ENCODE measurements at regions not wholly inside any gene's neighbourhood (a gene's known extent, or its start where the extent isn't known, plus 50 kb on each side); places are given as distances from the start of the nearest gene placed in this dataset.

GRCh38 chr2:126795656-126796055 is 103.0 kb upstream of the TEX51 start:
- H3K27me3 Mint-ChIP-seq: peaks cover 4 to 34% (median 25%) of the 10 kb centered on the region in 5 donors
- Histone ChIP-seq H3K27ac (ENCODE audit: low read depth, low read length) (no peak overlapping the region), H3K36me3 (ENCODE audit: control insufficient read depth in 2 of 3, insufficient read depth in 3 of 3, low read length in 3 of 3) (no peaks in the 10 kb centered on the region), H3K4me1 (ENCODE audit: control insufficient read depth in 2 of 2, insufficient read depth in 2 of 2, low read length in 2 of 2) (no peaks in the 10 kb centered on the region), H3K4me3 (ENCODE audit: low read length) (no peak overlapping the region), H3K9me3 (ENCODE audit: control insufficient read depth in 2 of 3, low read length in 3 of 3) (no peaks in the 10 kb centered on the region), H3K27me3 (ENCODE audit: control insufficient read depth in 2 of 2, insufficient read depth in 2 of 2, low read length in 2 of 2) (no peaks in the 10 kb centered on the region)
- H3K36me3 Mint-ChIP-seq: no peaks in the 10 kb centered on the region
- peaks cover 0 to 8% (median 0%) of the 10 kb centered on the region in 7 donors for H3K4me1 Mint-ChIP-seq
- no peak overlapping the region for H3K27ac Mint-ChIP-seq
- intact Hi-C loops (cut with micrococcal nuclease): no loop called here
- CTCF ChIA-PET: interaction anchor here (0.6 kb wide), 1 partner anchor 359 kb away, joined by 3 read pairs; no protein-coding TSS in a partner anchor
- DNase-seq (no peak), ATAC-seq (no peak)
- no peaks in the 10 kb centered on the region for H3K9me3 Mint-ChIP-seq
- POLR2A ChIA-PET: interaction anchor here (0.9 kb wide), 1 partner anchor 125 kb away, joined by 3 read pairs; no protein-coding TSS in a partner anchor
- H3K4me3 Mint-ChIP-seq: no peak overlapping the region

- H3K27me3 Mint-ChIP-seq: peaks cover 4 to 34% (median 25%) of the 10 kb centered on the region in 5 donors
- H3K27me3 ChIP-seq (ENCODE audit: control insufficient read depth in 2 of 2, insufficient read depth in 2 of 2, low read length in 2 of 2): no peaks in the 10 kb centered on the region
- H3K27ac ChIP-seq (ENCODE audit: low read depth, low read length): no peak overlapping the region
- H3K36me3 Mint-ChIP-seq: no peaks in the 10 kb centered on the region
- H3K9me3 Mint-ChIP-seq: no peaks in the 10 kb centered on the region
- ChIA-PET POLR2A (no interaction called here), CTCF (no interaction called here)
- H3K4me1 Mint-ChIP-seq: peaks cover 0 to 8% (median 0%) of the 10 kb centered on the region in 7 donors
- H3K4me3 ChIP-seq (ENCODE audit: low read length): no peak overlapping the region
- DNase-seq: no peak
- no peak overlapping the region for H3K27ac Mint-ChIP-seq
- no peak overlapping the region for H3K4me3 Mint-ChIP-seq
- intact Hi-C loops (cut with micrococcal nuclease): no loop called here
- H3K4me1 ChIP-seq (ENCODE audit: control insufficient read depth in 2 of 2, insufficient read depth in 2 of 2, low read length in 2 of 2): no peaks in the 10 kb centered on the region
- ATAC-seq: peak; percentile 40
- no peaks in the 10 kb centered on the region for H3K36me3 ChIP-seq (ENCODE audit: control insufficient read depth in 2 of 3, insufficient read depth in 3 of 3, low read length in 3 of 3)
- H3K9me3 ChIP-seq (ENCODE audit: control insufficient read depth in 2 of 3, low read length in 3 of 3): no peaks in the 10 kb centered on the region
Measured at GRCh38 chr2:126796931-126797621, 101.6 kb upstream of the TEX51 start.

- DNase-seq: no peak
- no peaks in the 10 kb centered on the region for H3K9me3 Mint-ChIP-seq
- ATAC-seq: no peak
- no peaks in the 10 kb centered on the region for H3K27me3 ChIP-seq (ENCODE audit: control insufficient read depth in 2 of 2, insufficient read depth in 2 of 2, low read length in 2 of 2)
- intact Hi-C loops (cut with micrococcal nuclease): no loop called here
- H3K4me1 ChIP-seq (ENCODE audit: control insufficient read depth in 2 of 2, insufficient read depth in 2 of 2, low read length in 2 of 2): no peaks in the 10 kb centered on the region
- H3K36me3 ChIP-seq (ENCODE audit: control insufficient read depth in 2 of 3, insufficient read depth in 3 of 3, low read length in 3 of 3): no peaks in the 10 kb centered on the region
- H3K36me3 Mint-ChIP-seq: no peaks in the 10 kb centered on the region
- H3K27ac ChIP-seq (ENCODE audit: low read depth, low read length): no peak overlapping the region
- no peak overlapping the region for H3K4me3 ChIP-seq (ENCODE audit: low read length)
- ChIA-PET POLR2A (no interaction called here), CTCF (no interaction called here)
- no peak overlapping the region for H3K4me3 Mint-ChIP-seq
- no peaks in the 10 kb centered on the region for H3K9me3 ChIP-seq (ENCODE audit: control insufficient read depth in 2 of 3, low read length in 3 of 3)
- H3K27ac Mint-ChIP-seq: no peak overlapping the region
- peaks cover 0 to 6% (median 0%) of the 10 kb centered on the region in 7 donors for H3K4me1 Mint-ChIP-seq
- peaks cover 4 to 33% (median 21%) of the 10 kb centered on the region in 5 donors for H3K27me3 Mint-ChIP-seq
Measured at GRCh38 chr2:126797622-126798275, 100.9 kb upstream of the TEX51 start.

DNA sequence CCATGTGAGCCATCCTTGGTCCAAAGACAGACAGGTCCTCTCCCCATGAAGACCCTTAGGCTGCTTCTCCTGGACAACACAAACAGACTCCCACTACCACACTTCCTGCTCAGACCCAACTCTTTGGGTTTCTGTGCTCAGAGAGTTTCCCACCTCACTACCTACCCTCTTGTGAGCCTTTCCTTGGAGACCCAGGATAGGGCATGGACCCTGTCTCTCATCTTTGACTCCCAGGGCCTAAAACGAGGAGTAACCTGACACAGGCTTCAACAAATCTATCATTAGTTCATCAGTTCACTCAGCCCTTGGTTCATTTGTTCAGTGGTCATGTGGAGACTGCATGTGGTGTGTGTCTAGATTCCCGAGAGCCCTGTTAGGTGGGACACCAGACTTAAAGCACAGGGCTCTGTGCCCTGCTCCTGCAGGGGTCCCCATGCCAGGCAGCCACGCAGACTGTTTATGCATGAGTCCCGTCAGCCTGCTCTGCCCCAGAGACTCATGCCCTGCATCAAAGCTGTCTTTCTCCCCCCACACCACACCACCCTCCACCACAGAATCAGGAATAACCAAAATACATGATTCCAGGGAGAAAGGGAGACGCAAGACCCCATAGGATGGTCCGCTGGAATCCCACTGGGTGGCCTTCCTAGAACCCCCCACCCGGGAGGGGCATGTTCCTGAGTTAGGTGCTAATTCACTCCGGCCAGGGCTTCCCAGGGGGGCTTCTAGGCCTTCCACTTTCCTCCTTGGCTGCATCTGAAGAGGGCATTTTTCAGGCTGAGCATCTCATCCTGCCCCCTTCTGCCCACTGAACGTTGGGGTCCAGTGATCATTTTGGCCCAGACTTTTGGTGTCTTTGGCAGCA is 100.2 kb upstream of the TEX51 start:
- ATAC-seq (no peak), DNase-seq (no peak)
- POLR2A ChIA-PET: no interaction called here
- Histone ChIP-seq H3K4me3 (ENCODE audit: low read length) (no peak overlapping the region), H3K36me3 (ENCODE audit: control insufficient read depth in 2 of 3, insufficient read depth in 3 of 3, low read length in 3 of 3) (no peaks in the 10 kb centered on the region), H3K27ac (ENCODE audit: low read depth, low read length) (no peak overlapping the region), H3K4me1 (ENCODE audit: control insufficient read depth in 2 of 2, insufficient read depth in 2 of 2, low read length in 2 of 2) (no peaks in the 10 kb centered on the region), H3K9me3 (ENCODE audit: control insufficient read depth in 2 of 3, low read length in 3 of 3) (no peaks in the 10 kb centered on the region), H3K27me3 (ENCODE audit: control insufficient read depth in 2 of 2, insufficient read depth in 2 of 2, low read length in 2 of 2) (no peaks in the 10 kb centered on the region)
- H3K4me3 Mint-ChIP-seq: no peak overlapping the region
- intact Hi-C loops (cut with micrococcal nuclease): no loop called here
- H3K27me3 Mint-ChIP-seq: peaks cover 2 to 25% (median 16%) of the 10 kb centered on the region in 5 donors
- H3K9me3 Mint-ChIP-seq: no peaks in the 10 kb centered on the region
- CTCF ChIA-PET: no interaction called here
- H3K27ac Mint-ChIP-seq: no peak overlapping the region
- H3K4me1 Mint-ChIP-seq: peaks cover 0 to 5% (median 0%) of the 10 kb centered on the region in 7 donors
- no peaks in the 10 kb centered on the region for H3K36me3 Mint-ChIP-seq

GRCh38 chr2:126799301-126799700 is 99.4 kb upstream of the TEX51 start:
- H3K9me3 ChIP-seq (ENCODE audit: control insufficient read depth in 2 of 3, low read length in 3 of 3): no peaks in the 10 kb centered on the region
- H3K4me3 ChIP-seq (ENCODE audit: low read length): no peak overlapping the region
- intact Hi-C loops (cut with micrococcal nuclease): no loop called here
- Mint-ChIP-seq H3K4me1 (peaks cover 0 to 2% (median 0%) of the 10 kb centered on the region in 7 donors), H3K27me3 (peaks cover 0 to 21% (median 13%) of the 10 kb centered on the region in 5 donors), H3K4me3 (no peak overlapping the region), H3K36me3 (no peaks in the 10 kb centered on the region), H3K9me3 (no peaks in the 10 kb centered on the region), H3K27ac (no peak overlapping the region)
- H3K27me3 ChIP-seq (ENCODE audit: control insufficient read depth in 2 of 2, insufficient read depth in 2 of 2, low read length in 2 of 2): no peaks in the 10 kb centered on the region
- CTCF ChIA-PET: no interaction called here
- H3K27ac ChIP-seq (ENCODE audit: low read depth, low read length): no peak overlapping the region
- POLR2A ChIA-PET: no interaction called here
- DNase-seq (no peak), ATAC-seq (peak; percentile 27)
- no peaks in the 10 kb centered on the region for H3K4me1 ChIP-seq (ENCODE audit: control insufficient read depth in 2 of 2, insufficient read depth in 2 of 2, low read length in 2 of 2)
- no peaks in the 10 kb centered on the region for H3K36me3 ChIP-seq (ENCODE audit: control insufficient read depth in 2 of 3, insufficient read depth in 3 of 3, low read length in 3 of 3)

GRCh38 chr2:126801473-126801872 is 97.2 kb upstream of the TEX51 start:
- Mint-ChIP-seq H3K9me3 (no peaks in the 10 kb centered on the region), H3K27ac (no peak overlapping the region), H3K27me3 (peaks cover 0 to 13% (median 5%) of the 10 kb centered on the region in 5 donors), H3K4me3 (no peak overlapping the region), H3K4me1 (peaks cover 0 to 2% (median 0%) of the 10 kb centered on the region in 7 donors), H3K36me3 (no peaks in the 10 kb centered on the region)
- no peak for ATAC-seq
- H3K27ac ChIP-seq (ENCODE audit: low read depth, low read length): no peak overlapping the region
- H3K27me3 ChIP-seq (ENCODE audit: control insufficient read depth in 2 of 2, insufficient read depth in 2 of 2, low read length in 2 of 2): no peaks in the 10 kb centered on the region
- no peak for DNase-seq
- H3K4me3 ChIP-seq (ENCODE audit: low read length): no peak overlapping the region
- intact Hi-C loops (cut with micrococcal nuclease): no loop called here
- H3K36me3 ChIP-seq (ENCODE audit: control insufficient read depth in 2 of 3, insufficient read depth in 3 of 3, low read length in 3 of 3): no peaks in the 10 kb centered on the region
- POLR2A ChIA-PET: no interaction called here
- H3K9me3 ChIP-seq (ENCODE audit: control insufficient read depth in 2 of 3, low read length in 3 of 3): no peaks in the 10 kb centered on the region
- H3K4me1 ChIP-seq (ENCODE audit: control insufficient read depth in 2 of 2, insufficient read depth in 2 of 2, low read length in 2 of 2): no peaks in the 10 kb centered on the region
- CTCF ChIA-PET: no interaction called here

All from naive thymus-derived CD4-positive, alpha-beta T cell (primary cell).